ENCODE measurements at regions not wholly inside any gene's neighbourhood (a gene's known extent, or its start where the extent isn't known, plus 50 kb on each side); places are given as distances from the start of the nearest gene placed in this dataset.

- no peak overlapping the region for H3K4me3 ChIP-seq (ENCODE audit: low read depth, low read length)
- DNase-seq (ENCODE audit: low read depth): no peak
- no peak for TF ChIP-seq CTCF (IDR thresholded peaks at IDR 0.05; ENCODE audit: control insufficient read depth, extremely low read depth, insufficient read depth)
Observed at GRCh38 chr2:109070290-109070689, 58.7 kb upstream of the SH3RF3 start.

GRCh38 chr2:109069331-109070194, 59.4 kb upstream of the SH3RF3 start:
- no peak for TF ChIP-seq CTCF (IDR thresholded peaks at IDR 0.05; ENCODE audit: control insufficient read depth, extremely low read depth, insufficient read depth)
- no peak for DNase-seq (ENCODE audit: low read depth)
- no peak overlapping the region for H3K4me3 ChIP-seq (ENCODE audit: low read depth, low read length)

- no peak for TF ChIP-seq CTCF (IDR thresholded peaks at IDR 0.05; ENCODE audit: control insufficient read depth, extremely low read depth, insufficient read depth)
- DNase-seq (ENCODE audit: low read depth): no peak
- H3K4me3 ChIP-seq (ENCODE audit: low read depth, low read length): no peak overlapping the region
Observed at GRCh38 chr2:109068811-109069210, 60.2 kb upstream of the SH3RF3 start.

- TF ChIP-seq CTCF (IDR thresholded peaks at IDR 0.05; ENCODE audit: control insufficient read depth, extremely low read depth, insufficient read depth): no peak
- no peak for DNase-seq (ENCODE audit: low read depth)
- H3K4me3 ChIP-seq (ENCODE audit: low read depth, low read length): no peak overlapping the region
Observed at GRCh38 chr2:109067631-109068125, 61.3 kb upstream of the SH3RF3 start.

GRCh38 chr2:109066917-109067597, 61.9 kb upstream of the SH3RF3 start:
- no peak for TF ChIP-seq CTCF (IDR thresholded peaks at IDR 0.05; ENCODE audit: control insufficient read depth, extremely low read depth, insufficient read depth)
- no peak overlapping the region for H3K4me3 ChIP-seq (ENCODE audit: low read depth, low read length)
- no peak for DNase-seq (ENCODE audit: low read depth)

- no peak for DNase-seq (ENCODE audit: low read depth)
- H3K4me3 ChIP-seq (ENCODE audit: low read depth, low read length): no peak overlapping the region
- TF ChIP-seq CTCF (IDR thresholded peaks at IDR 0.05; ENCODE audit: control insufficient read depth, extremely low read depth, insufficient read depth): no peak
Observed at GRCh38 chr2:109066501-109066900, 62.5 kb upstream of the SH3RF3 start.
